HEK293T (cell line): ENCODE measurements at regions not wholly inside any gene's neighbourhood (a gene's known extent, or its start where the extent isn't known, plus 50 kb on each side); places are given as distances from the start of the nearest gene placed in this dataset.
"Not testable (repeated sequence)": the region's sequence is repeated elsewhere in the genome, so short reads cannot be mapped to it uniquely, and the experiment has no call there.

Source experiments
- CTCF ChIA-PET: fragments of 350-600 bp; formaldehyde crosslinking; extraction: SDS; loops from one replicate; lab custom pipeline; 2021; ENCODE audit warnings: antibody characterized with exemption, inconsistent platforms; lab: Yijun Ruan, JAX
- POLR2A ChIA-PET: fragments of 350-600 bp; formaldehyde crosslinking; extraction: SDS; loops from one replicate; lab custom pipeline; 2020; ENCODE audit warnings: antibody characterized with exemption, inconsistent platforms; lab: Yijun Ruan, JAX
- DNase-seq: peaks from one replicate; pipeline ENCODE4 v3.0.0; 2012; ENCODE audit warnings: mixed read lengths; ENCODE audit errors: extremely low spot score
- ARNT ChIP-seq: fragments of 450-650 bp; IDR thresholded peaks from 2 replicates; pipeline ENCODE4 v1.6.1; 2017; ENCODE audit warnings: mild to moderate bottlenecking
- BHLHE40 ChIP-seq: fragments of 450-650 bp; IDR thresholded peaks from 2 replicates; pipeline ENCODE4 v1.6.1; 2016; ENCODE audit warnings: mild to moderate bottlenecking, moderate library complexity, borderline replicate concordance
- CTBP1 ChIP-seq: fragments of 450-650 bp; IDR thresholded peaks from 2 replicates; pipeline ENCODE4 v1.6.1; 2016; ENCODE audit warnings: borderline replicate concordance
- ELF4 ChIP-seq: fragments of 450-650 bp; IDR thresholded peaks from 2 replicates; pipeline ENCODE4 v1.6.1; 2017; ENCODE audit warnings: antibody characterized with exemption
- FOXA1 ChIP-seq: fragments of 450-650 bp; IDR thresholded peaks from 2 replicates; pipeline ENCODE4 v1.6.1; 2016; ENCODE audit warnings: mild to moderate bottlenecking
- FOXK2 ChIP-seq: fragments of 450-650 bp; IDR thresholded peaks from 2 replicates; pipeline ENCODE4 v1.6.1; 2016; ENCODE audit warnings: mild to moderate bottlenecking
- FOXM1 ChIP-seq: fragments of 450-650 bp; IDR thresholded peaks from 2 replicates; pipeline ENCODE4 v1.6.1; 2017; ENCODE audit warnings: mild to moderate bottlenecking, borderline replicate concordance
- HDGF ChIP-seq: fragments of 450-650 bp; IDR thresholded peaks from 2 replicates; pipeline ENCODE4 v1.6.1; 2017; ENCODE audit warnings: antibody characterized with exemption, borderline replicate concordance
- L3MBTL2 ChIP-seq: fragments of 450-650 bp; conservative IDR thresholded peaks from 2 replicates; pipeline ENCODE4 v1.6.1; 2016; ENCODE audit warnings: mild to moderate bottlenecking
- LEF1 ChIP-seq: fragments of 450-650 bp; IDR thresholded peaks from 2 replicates; pipeline ENCODE4 v1.6.1; 2017; ENCODE audit warnings: mild to moderate bottlenecking, borderline replicate concordance
- NFRKB ChIP-seq: fragments of 450-650 bp; IDR thresholded peaks from 2 replicates; pipeline ENCODE4 v1.6.1; 2016; ENCODE audit warnings: mild to moderate bottlenecking, moderate library complexity
- PKNOX1 ChIP-seq: fragments of 450-650 bp; IDR thresholded peaks from 2 replicates; pipeline ENCODE4 v1.6.1; 2016
- SP1 ChIP-seq: fragments of 450-650 bp; IDR thresholded peaks from 2 replicates; pipeline ENCODE4 v1.6.1; 2017
- SUZ12 ChIP-seq: fragments of 450-650 bp; IDR thresholded peaks from 2 replicates; pipeline ENCODE4 v1.6.1; 2016; ENCODE audit warnings: mild to moderate bottlenecking
- TARDBP ChIP-seq: fragments of 450-650 bp; IDR thresholded peaks from 2 replicates; pipeline ENCODE4 v1.6.1; 2016
- ZNF384 ChIP-seq: fragments of 450-650 bp; IDR thresholded peaks from 2 replicates; pipeline ENCODE4 v1.6.1; 2016

DNA sequence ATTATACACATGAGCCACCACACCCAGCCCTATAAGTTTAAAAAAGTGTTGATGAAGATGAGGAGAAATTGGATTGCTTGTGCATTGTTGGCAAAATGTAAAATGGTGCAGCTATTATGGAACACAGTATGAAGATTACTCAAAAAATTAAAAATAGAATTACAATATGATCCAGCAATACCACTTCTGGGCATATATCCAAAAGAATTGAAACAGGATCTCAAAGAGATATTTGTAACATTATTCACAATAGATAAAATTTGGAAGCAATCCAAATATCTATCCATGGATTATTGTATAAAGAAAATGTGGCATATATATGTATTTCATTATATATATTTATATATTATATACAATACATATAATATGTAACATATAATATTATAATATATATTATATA, 515.6 kb upstream of the GNPDA2 start:
- DNase-seq, result no peak
- POLR2A ChIA-PET, result no interaction called here
- CTCF ChIA-PET, result no interaction called here
- TF ChIP-seq TARDBP (no peak), FOXK2 (no peak), ELF4 (no peak), FOXA1 (no peak), SUZ12 (no peak), NFRKB (no peak), CTBP1 (no peak), L3MBTL2 (no peak), BHLHE40 (no peak), LEF1 (no peak), FOXM1 (no peak), SP1 (no peak), ARNT (no peak), ZNF384 (no peak), HDGF (no peak), PKNOX1 (no peak)

GRCh38 chr4:45229206-45229605, 502.9 kb upstream of the GNPDA2 start:
- ChIA-PET CTCF (no interaction called here), POLR2A (no interaction called here)
- TF ChIP-seq SP1 (no peak), CTBP1 (no peak), SUZ12 (no peak), L3MBTL2 (no peak), FOXA1 (no peak)
- no peak for DNase-seq

- TF ChIP-seq NFRKB (no peak), BHLHE40 (no peak), ZNF384 (no peak), L3MBTL2 (no peak), CTBP1 (no peak), FOXA1 (no peak), LEF1 (no peak), FOXK2 (no peak), ARNT (no peak), HDGF (no peak), FOXM1 (no peak), SUZ12 (no peak), PKNOX1 (no peak), TARDBP (no peak), ELF4 (no peak), SP1 (no peak)
- POLR2A ChIA-PET, result no interaction called here
- CTCF ChIA-PET, result interaction anchor here (0.5 kb wide), 1 partner anchor 55 kb away, joined by 3 read pairs; no protein-coding TSS in a partner anchor
- DNase-seq, result no peak
These were observed 489.7 kb upstream of the GNPDA2 start for GRCh38 chr4:45215976-45216542.

- DNase-seq, POLR2A ChIA-PET, CTCF ChIA-PET: not testable (repeated sequence)
These were observed 482.1 kb upstream of the GNPDA2 start for GRCh38 chr4:45208476-45208875.

GRCh38 chr4:45207864-45208331, 481.5 kb upstream of the GNPDA2 start:
- DNase-seq, CTCF ChIA-PET, POLR2A ChIA-PET: not testable (repeated sequence)

DNA sequence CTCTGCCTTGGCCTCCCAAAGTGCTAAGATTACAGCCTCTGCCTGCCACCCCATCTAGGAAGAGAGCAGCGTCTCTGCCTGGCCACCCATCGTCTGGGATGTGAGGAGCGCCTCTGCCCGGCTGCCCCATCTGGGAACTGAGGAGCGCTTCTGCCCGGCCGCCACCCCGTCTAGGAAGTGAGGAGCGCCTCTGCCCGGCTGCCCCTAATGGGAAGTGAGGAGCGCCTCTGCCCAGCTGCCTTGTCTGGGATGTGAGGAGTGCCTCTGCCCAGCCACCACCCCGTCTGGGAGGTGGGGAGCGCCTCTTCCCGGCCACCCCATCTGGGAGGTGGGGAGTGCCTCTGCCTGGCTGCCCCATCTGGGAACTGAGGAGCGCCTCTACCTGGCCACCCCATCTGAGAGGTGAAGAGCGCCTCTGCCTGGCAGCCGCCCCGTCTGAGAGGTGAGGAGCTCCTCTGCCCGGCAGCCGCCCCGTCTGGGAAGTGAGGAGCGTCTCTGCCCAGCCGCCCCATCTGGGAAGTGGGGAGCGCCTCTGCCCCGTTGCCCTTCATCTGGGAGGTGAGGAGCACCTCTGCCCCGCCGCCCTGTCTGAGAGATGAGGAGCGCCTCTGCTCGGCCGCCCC, 481.0 kb upstream of the GNPDA2 start:
- CTCF ChIA-PET, DNase-seq, POLR2A ChIA-PET: not testable (repeated sequence)

GRCh38 chr4:45199736-45200135, 473.4 kb upstream of the GNPDA2 start:
- TF ChIP-seq CTBP1, result no peak
- no peak for TF ChIP-seq FOXK2
- no peak for TF ChIP-seq ELF4
- POLR2A ChIA-PET, result no interaction called here
- CTCF ChIA-PET, result no interaction called here
- no peak for DNase-seq

GRCh38 chr4:45188501-45188900, 462.1 kb upstream of the GNPDA2 start:
- ChIA-PET POLR2A (no interaction called here), CTCF (no interaction called here)
- DNase-seq, result no peak
- TF ChIP-seq NFRKB (no peak), PKNOX1 (no peak), BHLHE40 (no peak)
